Inferior parietal cortex (tissue), 1 donor: ENCODE measurements at regions not wholly inside any gene's neighbourhood (a gene's known extent, or its start where the extent isn't known, plus 50 kb on each side); places are given as distances from the start of the nearest gene placed in this dataset.
"Not testable (repeated sequence)": the region's sequence is repeated elsewhere in the genome, so short reads cannot be mapped to it uniquely, and the experiment has no call there.

Experiments used
- DNase-seq: peaks from one replicate; pipeline ENCODE4 v3.0.0-alpha.2; 2016; ENCODE audit errors: extremely low spot score

DNA sequence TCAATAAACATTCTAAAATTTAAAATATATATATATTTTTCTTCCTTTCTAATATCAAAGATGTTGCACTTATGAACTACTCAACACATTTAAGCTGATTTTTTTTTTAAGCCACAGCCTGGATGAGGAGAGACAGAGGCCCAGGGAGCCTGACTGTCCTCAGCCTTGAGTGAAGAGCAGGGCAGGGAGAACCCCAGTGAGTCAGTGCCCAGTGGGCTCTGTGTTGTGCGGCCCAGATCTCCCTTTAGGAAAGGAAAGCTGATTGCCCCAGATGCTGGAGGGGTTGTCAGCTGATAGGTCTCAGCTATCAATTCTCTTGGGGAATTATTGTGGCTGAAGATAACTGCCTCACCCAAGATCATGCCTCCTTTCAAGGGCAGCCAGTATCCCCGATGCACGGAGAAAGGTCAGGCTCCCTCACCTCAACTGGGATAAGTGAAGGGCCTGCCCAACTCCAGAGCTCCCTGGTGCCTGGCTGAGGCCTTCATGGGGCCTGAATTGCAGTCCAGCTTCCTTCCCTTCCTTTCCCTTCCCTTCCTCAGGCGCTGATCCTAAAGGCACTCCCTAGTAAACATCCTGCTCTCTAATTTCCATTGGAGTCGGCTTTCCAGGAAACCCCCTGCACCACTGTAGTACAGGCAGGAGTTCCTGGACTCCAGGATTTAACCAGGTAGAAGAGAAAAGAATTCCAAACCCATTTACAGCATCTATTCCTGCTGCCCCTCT is 106.9 kb upstream of the ATL2 start:
- DNase-seq = no peak

DNA sequence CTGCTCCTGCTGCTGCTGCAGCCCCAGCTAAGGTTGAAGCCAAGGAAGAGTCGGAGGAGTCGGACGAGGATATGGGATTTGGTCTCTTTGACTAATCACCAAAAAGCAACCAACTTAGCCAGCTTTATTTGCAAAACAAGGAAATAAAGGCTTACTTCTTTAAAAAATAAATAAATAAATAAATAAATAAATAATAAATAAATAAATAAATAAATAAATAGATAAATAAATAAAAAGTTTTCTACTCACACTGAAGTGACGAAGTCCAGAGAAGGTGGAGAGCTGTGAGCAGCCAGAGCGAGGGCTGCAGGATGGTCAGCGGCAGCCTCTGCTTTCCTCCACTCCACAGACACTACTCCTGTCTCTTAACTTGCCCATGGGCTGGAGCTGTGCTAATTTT is 105.6 kb upstream of the ATL2 start:
- DNase-seq = not testable (repeated sequence)

DNA sequence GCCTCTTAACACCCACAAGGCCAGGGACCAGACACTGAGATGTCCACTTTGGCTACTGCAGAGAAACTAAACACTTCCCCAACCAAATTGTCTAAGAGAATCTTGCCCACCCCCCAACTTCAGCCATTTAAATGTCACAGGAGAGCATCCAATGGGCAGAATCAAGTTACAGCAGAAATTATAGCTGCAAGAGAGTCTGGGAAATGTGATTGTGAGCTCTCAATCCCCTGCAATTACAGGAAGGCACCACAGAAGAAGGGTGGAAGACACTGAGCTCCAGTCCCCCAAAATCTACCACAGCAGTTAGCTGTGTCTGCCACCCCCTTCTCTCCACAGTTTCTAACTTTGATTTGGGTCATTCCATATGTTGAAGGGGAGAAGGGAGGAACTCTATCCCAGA is 103.5 kb upstream of the ATL2 start:
- DNase-seq = no peak

DNA sequence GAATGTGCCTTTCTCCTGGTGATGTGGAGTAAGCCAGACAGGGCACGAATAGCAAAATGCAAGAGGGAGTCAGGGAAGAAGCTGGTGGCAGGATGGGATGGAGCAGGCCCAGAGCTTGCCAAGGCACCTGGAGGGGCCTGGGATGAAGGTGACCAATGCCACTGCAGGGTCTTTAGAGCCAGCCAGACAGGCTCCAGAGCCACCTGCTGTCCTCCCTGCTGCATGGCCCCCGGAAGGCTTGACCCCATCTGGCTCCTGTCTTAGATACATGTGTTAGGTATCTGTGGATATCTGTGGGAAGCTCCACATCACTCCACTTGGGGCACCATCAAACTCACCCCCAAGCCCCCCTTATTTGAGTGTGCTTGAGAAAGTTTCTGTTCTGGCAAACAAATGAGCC is 99.9 kb upstream of the ATL2 start:
- no peak for DNase-seq

DNA sequence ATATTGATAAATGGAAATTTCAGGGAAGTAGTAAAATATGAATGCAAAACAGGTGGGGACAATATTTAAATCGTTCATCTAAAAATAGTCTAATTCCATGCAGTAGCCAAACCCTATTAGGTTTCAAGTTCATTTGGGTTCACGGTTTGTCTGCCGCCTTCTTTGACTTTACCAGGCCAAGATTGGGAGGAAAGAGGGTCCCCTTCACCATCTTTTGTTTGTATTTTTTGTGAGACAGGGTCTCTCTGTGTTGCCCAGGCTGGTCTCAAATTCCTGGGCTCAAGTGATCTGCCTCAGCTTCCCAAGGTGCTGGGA is 98.5 kb upstream of the ATL2 start:
- no peak for DNase-seq

DNA sequence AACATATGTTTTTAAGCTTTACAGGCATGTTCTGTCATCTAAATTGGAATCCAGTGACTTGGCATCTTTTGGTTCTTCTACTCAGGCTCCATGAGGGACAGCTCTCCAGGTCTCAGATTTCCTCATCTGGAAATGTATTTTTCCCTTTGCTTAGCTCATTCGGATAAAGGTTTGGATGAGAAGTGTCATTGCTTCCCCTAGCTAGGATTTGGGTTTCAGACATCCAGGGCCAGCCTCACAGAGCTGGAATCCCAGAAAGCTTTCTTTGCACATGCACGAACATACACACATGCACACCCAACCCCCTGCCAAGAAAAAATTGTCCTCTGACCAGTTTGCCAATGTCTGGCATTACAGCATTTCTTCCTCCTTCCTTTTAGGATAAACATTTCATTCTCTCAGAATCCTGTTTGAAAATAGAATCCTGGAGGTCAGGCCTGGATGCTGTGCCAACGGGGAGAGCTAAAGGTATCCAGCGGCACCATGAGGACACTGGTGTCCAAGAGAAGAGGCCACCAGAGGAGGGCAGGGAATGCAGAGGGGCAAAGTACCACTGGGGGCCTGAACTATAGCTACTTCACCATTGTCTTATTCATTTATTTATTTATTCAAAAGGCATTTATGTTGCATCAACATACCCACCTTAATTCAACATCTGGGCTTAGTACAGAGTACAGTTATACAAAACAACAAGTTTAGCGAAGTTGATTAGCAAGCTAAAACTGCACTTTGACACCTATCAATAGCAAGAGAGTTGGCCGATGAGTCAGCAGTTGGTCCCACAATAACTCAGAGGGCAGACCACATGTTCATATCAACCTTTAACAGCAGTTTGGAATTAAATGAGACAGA is 97.9 kb upstream of the ATL2 start:
- no peak for DNase-seq

DNA sequence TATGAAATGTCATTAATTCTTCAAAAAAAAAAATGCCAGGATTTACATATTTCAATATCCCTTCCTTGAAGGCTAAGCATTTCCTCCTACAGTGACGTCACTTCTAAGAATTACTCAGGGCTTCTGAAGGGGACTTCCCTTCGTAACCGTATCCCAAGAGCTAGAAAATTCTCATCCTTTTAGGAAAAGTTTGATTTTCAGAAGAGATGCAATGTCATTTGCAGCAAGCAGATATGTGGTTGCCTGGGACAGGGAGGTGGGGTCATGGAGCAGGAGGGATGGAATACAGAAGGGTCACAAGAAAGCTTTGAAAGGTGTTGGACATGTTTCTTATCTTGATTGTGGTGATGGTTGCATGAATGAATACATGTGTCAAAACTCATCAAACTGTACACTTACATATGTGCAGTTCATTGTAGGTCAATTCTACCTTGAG is 97.0 kb upstream of the ATL2 start:
- DNase-seq = no peak

DNA sequence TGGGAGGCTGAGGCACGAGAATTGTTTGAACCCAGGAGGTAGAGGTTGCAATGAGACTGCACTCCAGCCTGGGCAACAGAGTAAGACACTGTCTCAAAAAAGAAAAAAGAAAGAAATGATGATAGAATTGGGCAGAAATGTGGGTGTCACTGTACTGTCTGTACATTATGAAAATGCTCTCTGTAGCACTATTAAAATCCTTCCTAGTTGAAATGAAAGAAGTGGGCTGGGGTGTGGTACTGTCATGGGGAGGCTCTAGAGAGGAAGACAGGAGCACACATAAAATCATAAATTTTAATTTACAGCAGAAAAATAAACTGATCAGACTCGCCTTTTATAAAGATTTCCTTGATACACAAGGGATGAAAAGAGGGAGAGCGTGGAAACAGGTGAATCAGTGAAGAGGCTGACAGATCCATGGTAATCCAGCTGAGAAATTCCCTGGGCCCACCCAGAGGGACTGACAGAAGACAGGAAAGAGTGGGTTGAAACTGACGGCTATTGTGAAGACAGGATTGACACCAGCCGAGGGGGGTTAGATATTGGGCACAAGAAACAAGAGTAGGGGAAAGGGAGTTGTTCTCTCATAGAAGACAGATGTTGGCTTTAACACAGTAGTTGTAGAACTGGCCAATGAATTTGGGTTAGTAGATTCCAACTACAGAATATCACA is 96.4 kb upstream of the ATL2 start:
- no peak for DNase-seq

DNA sequence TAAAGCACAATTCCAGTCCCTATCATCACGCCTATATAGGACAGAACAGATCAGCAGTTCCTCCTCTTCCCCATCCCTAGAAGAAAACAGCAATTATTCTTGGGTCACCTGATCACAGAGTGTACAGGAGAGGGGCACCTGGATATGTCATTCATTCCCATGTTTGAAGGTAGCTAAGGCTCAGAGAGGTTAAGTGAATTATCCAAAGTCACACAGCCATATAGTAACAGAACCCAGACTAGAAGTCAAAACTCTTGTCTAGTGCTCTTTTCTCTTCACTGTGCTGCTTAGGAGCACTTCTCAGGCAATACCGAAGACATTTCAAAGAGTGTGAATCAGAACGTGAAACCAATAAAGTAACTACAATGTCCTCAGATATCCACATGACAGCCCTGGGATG is 93.0 kb upstream of the ATL2 start:
- DNase-seq = no peak

DNA sequence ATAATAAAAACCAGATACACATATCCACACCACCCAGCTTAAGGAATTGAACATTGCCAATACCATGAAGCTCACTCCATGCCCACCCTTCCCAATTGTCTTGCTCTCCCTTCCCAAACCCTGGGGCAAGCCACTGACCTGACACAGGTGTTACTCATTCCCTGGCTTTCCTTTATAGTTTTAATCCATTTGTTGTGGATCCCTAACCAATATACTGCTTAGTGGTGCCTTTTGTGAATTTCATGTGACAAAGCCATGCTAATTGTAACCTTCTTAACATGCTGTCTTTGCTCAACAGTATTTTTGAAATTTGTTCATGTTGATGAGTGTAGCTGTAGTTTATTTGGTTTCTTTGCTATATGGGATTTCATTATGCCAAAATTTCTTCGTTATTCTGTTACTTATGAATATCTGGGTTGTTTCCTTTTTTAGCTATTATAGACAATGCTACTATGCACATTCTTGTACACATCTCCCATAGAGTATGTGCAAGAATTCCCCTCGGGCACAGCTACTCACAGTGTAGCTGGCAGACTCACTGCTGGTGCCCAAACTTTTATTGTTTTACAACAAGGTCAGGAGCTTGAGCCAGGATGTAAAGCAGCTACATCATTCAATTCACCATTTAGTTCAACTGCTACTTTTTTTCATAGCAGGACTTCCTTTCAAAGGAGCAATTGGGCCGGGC is 90.8 kb upstream of the ATL2 start:
- DNase-seq = no peak

DNA sequence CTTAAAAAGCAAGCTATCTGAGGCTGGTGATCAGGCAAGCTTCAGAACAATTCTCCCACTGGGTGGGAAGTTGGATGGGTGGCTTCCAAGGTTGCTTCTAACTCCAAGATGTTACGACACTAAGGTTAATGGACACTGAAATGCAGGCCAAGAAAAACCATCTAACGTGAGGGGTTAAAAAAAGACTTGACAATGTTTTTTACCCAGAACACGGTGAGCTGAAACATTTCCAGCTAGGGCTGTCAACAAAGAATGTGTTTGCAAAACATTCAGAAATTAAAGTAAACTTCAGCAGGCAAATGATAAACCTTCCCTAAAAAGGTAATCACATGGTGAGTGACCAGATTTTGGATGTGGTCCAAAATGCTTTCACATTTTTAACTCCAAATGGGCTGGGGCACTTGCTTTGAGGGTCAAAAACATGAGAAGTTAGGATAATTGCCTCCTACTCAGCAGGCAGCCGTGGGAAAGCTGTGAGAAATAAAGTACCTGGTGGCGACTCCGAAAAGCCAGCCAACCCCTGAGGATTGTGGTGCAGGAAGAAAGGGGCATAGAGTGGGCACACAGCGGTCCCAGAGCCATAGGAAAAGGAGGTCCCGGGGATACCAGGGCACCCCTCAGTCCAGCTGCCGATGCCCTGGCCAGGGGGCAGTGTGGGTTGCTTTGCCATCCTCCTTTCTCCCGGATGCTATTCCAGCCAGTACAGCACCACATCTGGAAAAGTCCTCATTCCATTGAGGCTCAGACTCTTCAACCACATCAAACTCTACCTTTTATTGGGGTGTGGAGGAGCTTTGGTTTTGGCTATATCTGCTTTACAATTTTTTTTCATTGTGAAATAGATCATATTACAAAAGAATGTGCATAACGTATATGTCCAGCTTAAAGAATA is 90.0 kb upstream of the ATL2 start:
- no peak for DNase-seq

DNA sequence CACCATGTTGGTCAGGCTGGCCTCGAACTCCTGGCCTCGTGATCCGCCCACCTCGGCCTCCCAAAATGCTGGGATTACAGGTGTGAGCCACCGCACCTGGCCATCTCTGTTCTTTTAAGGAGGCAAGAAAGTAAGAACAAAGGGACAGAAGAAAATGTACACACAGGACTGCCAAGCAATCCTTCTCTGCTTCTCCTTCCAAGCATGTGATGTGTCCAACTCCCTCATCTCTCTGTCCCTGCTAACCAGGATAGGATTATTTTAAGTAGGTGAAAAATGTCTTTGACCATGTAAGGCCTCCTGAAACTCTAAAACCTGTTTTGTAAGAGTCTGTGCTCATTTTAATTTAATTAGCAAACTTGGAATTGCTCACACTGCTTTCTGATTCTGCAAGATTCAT is 89.3 kb upstream of the ATL2 start:
- no peak for DNase-seq

DNA sequence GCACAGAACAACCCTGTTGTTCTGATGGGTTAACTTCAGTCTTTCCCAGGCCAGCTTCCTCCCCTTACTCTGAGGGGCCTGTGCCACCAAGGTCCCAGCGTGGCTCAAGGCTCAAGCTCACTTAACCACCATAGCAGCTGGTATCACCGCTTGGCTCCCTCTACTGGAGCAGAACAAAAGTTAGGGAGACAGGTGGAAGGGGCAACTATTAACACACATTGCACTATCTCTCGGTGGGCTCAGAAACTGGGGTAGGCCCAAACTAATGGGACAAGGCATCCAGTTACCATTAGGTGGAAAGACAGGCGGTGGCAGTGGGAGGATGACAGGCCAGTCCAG is 88.7 kb upstream of the ATL2 start:
- no peak for DNase-seq

DNA sequence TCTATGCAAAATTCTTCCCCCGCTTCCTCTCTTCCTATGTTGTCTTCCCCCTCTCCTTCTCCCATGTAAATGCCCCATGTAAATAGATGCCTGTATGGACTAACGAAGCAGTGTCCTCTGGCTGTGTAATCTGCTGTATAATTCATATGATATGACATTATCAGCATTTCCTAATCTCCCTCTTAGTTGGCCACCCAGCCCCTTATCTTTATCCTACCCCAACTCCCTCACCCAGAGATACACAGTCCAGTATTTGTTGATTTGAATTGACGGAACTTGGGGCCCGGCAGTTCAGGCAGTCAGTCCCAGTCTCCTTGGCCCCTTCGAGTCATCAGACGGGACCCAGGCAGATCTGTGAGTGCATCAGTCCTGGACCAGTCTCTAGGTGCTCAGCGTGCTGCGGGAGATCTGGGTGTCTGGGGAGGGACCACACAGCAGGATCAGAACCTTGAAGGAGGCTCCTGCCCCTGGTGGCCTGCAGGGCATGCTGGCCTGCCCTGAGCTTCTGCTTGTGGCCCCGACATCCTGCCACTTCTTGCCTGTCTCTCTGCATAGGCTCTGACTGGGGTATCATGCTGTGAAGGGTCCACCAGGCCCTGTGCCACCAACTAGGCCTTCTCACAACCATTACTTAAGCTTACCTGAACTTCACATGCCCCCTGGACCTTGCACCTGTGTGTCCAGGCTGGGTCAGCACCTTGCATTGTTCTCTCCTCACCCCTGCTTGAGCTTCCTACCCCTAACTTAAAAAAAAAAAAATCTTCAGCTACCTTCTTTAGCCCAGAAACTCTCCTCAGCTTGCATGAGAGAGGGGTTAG is 88.1 kb upstream of the ATL2 start:
- no peak for DNase-seq

DNA sequence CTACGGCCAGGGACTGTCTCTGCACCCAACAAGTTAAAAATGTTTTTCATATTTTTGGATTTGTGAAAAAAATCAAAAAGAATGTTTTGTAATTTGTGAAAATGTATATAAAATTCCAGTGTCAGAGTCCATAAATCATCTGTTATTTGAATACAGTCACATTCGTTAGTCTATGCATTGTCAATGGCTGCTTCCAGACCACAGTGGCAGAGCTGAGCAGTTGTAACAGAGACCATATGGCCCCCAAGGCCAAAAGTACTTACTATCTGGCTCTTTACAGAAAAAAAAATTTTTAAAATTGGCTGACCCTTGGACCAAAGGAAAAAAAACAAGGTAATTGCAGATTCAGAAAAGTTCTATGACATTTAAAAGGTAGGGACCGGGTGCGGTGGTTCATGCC is 86.7 kb upstream of the ATL2 start:
- no peak for DNase-seq

DNA sequence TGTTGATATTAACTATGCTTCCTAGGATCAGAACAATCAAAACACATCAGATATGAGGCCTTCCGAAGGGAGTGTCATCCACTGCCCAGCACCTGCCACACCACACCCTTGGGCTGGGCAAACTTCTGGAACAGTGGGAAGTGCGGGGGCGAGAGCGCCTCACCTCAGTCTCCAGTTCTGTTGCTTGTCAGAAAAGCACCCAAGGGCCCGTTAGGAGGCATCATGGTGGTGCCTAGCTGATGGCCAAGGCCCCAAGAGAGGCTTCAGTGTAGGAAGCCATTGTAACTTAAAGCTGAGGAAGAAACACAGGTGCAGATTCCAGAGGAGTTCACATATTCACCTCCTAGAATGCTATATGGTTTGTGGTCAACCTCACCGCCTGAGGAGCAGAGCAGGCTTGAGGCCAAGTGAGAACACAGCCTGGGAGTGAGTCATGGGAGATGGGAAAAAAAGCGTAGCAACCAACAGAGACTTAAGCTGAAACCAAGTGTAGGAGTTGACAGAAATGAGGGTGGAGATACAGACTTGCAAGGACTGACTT is 85.1 kb upstream of the ATL2 start:
- peak; percentile 59 for DNase-seq

DNA sequence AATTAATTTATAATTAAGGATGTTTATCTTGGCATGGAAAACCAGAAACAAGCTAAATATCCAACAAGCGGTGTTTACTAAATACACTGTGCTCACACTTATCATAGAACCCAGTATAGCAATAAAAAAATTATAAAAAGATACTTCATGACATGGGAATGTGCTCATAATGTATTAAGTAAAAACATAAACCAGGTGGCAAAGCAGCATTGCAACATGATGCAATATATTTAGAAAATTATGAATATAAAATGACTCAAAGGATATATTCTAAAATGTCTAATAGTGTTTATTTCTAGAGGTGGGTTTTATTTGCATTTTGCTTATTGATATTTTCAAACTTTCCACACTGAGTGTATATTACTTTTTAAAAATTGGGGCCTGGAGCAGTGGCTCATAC is 84.4 kb upstream of the ATL2 start:
- DNase-seq = no peak

DNA sequence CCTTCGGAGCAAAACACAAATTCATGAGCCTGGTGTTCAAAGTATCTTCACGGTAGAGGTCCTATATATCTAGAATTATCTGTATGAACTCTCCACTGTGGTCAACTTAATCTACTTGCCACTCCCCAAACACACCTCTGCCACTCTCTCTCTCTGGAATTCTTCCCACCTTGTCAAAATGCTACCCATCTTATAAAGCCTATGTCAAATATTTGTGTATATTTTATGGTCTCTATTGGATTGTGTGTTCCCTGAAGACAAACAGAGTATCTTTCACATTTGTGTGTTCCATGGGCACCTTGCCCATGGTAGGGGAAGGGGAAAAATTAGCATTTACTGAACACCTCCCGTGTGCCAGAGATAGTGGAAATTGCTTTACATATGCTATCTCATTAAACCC is 83.2 kb upstream of the ATL2 start:
- DNase-seq = no peak

DNA sequence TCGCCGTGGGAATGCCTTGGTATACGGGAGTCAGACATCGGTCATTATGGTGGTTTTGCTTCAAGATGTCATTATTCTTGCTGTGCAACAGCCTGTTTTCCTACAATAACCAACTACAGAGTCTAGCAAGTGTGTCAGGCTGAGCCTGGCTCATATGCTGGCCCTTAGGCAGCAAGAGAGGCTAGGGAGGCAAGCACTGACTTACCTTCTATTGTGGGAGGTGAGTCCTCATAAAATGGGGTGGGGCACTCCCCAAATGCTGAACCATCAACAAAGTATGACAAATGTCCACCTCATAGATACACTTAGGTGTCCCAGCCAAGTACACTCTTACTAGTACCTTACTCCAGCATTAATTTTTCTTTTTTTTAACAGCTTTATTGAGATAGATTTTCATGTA is 77.0 kb upstream of the ATL2 start:
- no peak for DNase-seq

DNA sequence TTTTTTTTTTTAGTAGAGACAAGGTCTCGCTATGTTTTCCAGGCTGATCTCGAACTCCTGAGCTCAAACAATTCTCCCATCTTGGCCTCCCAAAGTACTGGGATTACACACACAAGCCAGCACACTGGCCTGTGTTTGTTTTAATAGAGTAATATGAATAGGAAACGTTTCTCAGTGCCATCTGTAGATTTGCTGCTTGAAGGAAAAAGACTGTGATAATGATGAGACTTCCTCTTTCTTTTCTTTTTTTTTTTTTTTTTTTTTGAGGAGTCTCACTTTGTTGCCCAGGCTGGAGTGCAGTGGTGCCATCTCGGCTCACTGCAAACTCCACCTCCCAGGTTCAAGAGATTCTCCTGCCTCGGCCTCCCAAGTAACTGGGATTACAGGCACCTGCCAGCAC is 74.7 kb upstream of the ATL2 start:
- DNase-seq = not testable (repeated sequence)
